OCI-LY3 (cell line): ENCODE measurements at regions not wholly inside any gene's neighbourhood (a gene's known extent, or its start where the extent isn't known, plus 50 kb on each side); places are given as distances from the start of the nearest gene placed in this dataset.

Experiments
- H2AFZ ChIP-seq: fragments of 200-600, 300-600 bp; shearing (Covaris generic); 2 replicates; pipeline ENCODE4 v1.6.0; 2014; ENCODE audit warnings: antibody characterized with exemption, low read depth, low read length
- H3K27ac ChIP-seq: fragments of 200-600, 300-600 bp; sonication (generic); 2 replicates; pipeline ENCODE4 v1.5.1; 2014; ENCODE audit warnings: mild to moderate bottlenecking, low read length, moderate library complexity, mixed read lengths
- H3K27me3 ChIP-seq: fragments of 200-600, 300-600 bp; sonication (generic); 2 replicates; pipeline ENCODE4 v1.6.1; 2014; ENCODE audit warnings: low read depth, low read length, mixed read lengths
- H3K36me3 ChIP-seq: fragments of 200-600, 300-600 bp; sonication (generic); replicated peaks from 2 replicates; pipeline ENCODE3; 2014; ENCODE audit warnings: low read depth, low read length, mixed read lengths
- H3K4me1 ChIP-seq: fragments of 300-600, 200-600 bp; sonication (generic); 2 replicates; pipeline ENCODE4 v1.6.1; 2014; ENCODE audit warnings: low read length, mixed read lengths
- H3K4me2 ChIP-seq: fragments of 200-600, 300-600 bp; sonication (generic); 2 replicates; pipeline ENCODE4 v1.6.1; 2014; ENCODE audit warnings: low read length, mixed read lengths
- H3K4me3 ChIP-seq: fragments of 300-600, 200-600 bp; sonication (generic); 2 replicates; pipeline ENCODE4 v1.5.1; 2014; ENCODE audit warnings: antibody characterized with exemption, mild to moderate bottlenecking, low read length, moderate library complexity
- H3K79me2 ChIP-seq: fragments of 300-600, 200-600 bp; shearing (Covaris generic); 2 replicates; pipeline ENCODE4 v1.6.1; 2014; ENCODE audit warnings: mild to moderate bottlenecking, low read length, mixed read lengths
- H3K9ac ChIP-seq: fragments of 300-600, 200-600 bp; shearing (Covaris generic); 2 replicates; pipeline ENCODE4 v1.6.0; 2014; ENCODE audit warnings: mild to moderate bottlenecking, low read length, moderate library complexity
- H3K9me3 ChIP-seq: fragments of 200-600, 300-600 bp; shearing (Covaris generic); 2 replicates; pipeline ENCODE4 v1.6.1; 2014; ENCODE audit warnings: low read length, mixed read lengths; ENCODE audit not compliant: insufficient read depth
- H4K20me1 ChIP-seq: fragments of 200-600, 300-600 bp; sonication (generic); 2 replicates; pipeline ENCODE4 v1.6.1; 2016; ENCODE audit warnings: low read length, mixed read lengths; ENCODE audit not compliant: insufficient read depth
- CTCF ChIP-seq: fragments of 200-600, 300-600 bp; sonication (generic); IDR thresholded peaks from 2 replicates; pipeline ENCODE4 v1.5.1; 2014; ENCODE audit warnings: antibody characterized with exemption, low read length, low read depth
- EZH2phosphoT487 ChIP-seq: fragments of 200-600 bp; shearing (Covaris generic); IDR thresholded peaks from 2 replicates; pipeline ENCODE4 v1.6.1; 2018; ENCODE audit warnings: antibody characterized with exemption, mixed run types, low read depth

GRCh38 chr3:104951426-104951825 lies 415.3 kb upstream of the ALCAM start:
- Histone ChIP-seq H3K4me1 (no peaks in the 10 kb centered on the region), H3K4me3 (no peak overlapping the region), H2AFZ (no peak overlapping the region), H3K9me3 (no peaks in the 10 kb centered on the region), H3K27ac (no peak overlapping the region), H3K36me3 (no peaks in the 10 kb centered on the region), H3K9ac (no peak overlapping the region), H3K27me3 (no peaks in the 10 kb centered on the region), H3K79me2 (no peaks in the 10 kb centered on the region), H4K20me1 (no peaks in the 10 kb centered on the region), H3K4me2 (no peak overlapping the region)
- no peak for TF ChIP-seq CTCF

- Histone ChIP-seq H3K4me2 (no peak overlapping the region), H3K4me3 (no peak overlapping the region), H3K27me3 (no peaks in the 10 kb centered on the region), H3K27ac (no peak overlapping the region), H3K79me2 (no peaks in the 10 kb centered on the region), H3K4me1 (no peaks in the 10 kb centered on the region), H3K9me3 (no peaks in the 10 kb centered on the region), H4K20me1 (no peaks in the 10 kb centered on the region), H3K36me3 (no peaks in the 10 kb centered on the region), H2AFZ (no peak overlapping the region), H3K9ac (no peak overlapping the region)
- TF ChIP-seq EZH2phosphoT487 = no peak
- TF ChIP-seq CTCF = no peak
These were observed 414.4 kb upstream of the ALCAM start for GRCh38 chr3:104952146-104952972.

DNA sequence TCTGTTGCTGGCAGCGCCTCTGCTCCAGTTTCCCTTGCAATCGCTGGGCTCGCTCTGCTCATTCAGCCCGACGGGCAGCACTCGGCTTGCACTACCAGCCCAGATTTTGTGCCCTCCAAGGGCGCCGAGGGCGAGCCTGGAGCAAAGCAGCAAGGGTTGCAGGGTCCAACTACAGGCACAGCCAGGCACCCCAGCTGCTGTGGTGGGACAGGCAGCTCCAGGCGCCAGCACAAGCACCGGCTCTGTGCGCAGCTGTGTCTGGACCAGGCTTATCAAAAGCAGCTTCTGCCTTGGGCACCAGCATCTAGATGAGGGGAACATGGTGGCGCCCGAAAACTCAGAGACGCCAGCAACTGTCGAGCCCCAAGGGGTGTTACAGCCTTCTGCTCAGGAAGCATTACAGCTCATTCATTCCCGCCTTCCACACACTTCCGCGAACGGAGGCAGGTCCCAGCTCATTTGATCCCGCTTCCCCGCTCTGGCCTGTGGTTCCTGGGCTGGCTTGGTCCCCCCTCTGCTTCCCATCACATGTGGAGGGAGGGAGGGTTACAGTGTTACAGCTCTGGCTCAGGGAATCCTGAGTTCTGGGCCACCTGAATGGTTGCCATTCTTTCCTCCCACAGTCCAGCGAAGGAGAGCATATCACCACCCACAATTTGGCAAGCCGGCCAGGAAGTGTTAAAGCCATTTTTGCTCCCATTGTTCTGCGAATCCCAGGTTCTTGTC lies 409.9 kb upstream of the ALCAM start:
- Histone ChIP-seq H3K27ac (no peak overlapping the region), H3K36me3 (no peaks in the 10 kb centered on the region), H3K4me3 (no peak overlapping the region), H2AFZ (no peak overlapping the region), H3K9me3 (no peaks in the 10 kb centered on the region), H3K9ac (no peak overlapping the region), H4K20me1 (no peaks in the 10 kb centered on the region), H3K4me2 (no peak overlapping the region), H3K27me3 (no peaks in the 10 kb centered on the region), H3K4me1 (no peaks in the 10 kb centered on the region), H3K79me2 (no peaks in the 10 kb centered on the region)
- TF ChIP-seq EZH2phosphoT487 = no peak

- TF ChIP-seq EZH2phosphoT487 (no peak), CTCF (no peak)
- no peaks in the 10 kb centered on the region for H3K9me3 ChIP-seq
- H4K20me1 ChIP-seq = no peaks in the 10 kb centered on the region
- H3K36me3 ChIP-seq = no peaks in the 10 kb centered on the region
- no peak overlapping the region for H3K4me2 ChIP-seq
- no peak overlapping the region for H3K9ac ChIP-seq
- no peak overlapping the region for H3K4me3 ChIP-seq
- no peak overlapping the region for H2AFZ ChIP-seq
- no peaks in the 10 kb centered on the region for H3K27me3 ChIP-seq
- H3K4me1 ChIP-seq = no peaks in the 10 kb centered on the region
- H3K79me2 ChIP-seq = no peaks in the 10 kb centered on the region
- no peak overlapping the region for H3K27ac ChIP-seq
These were observed 406.1 kb upstream of the ALCAM start for GRCh38 chr3:104960579-104960978.
